ENCODE measurements at regions not wholly inside any gene's neighbourhood (a gene's known extent, or its start where the extent isn't known, plus 50 kb on each side); places are given as distances from the start of the nearest gene placed in this dataset.

- no peak overlapping the region for H3K4me3 ChIP-seq
- no peaks in the 10 kb centered on the region for H3F3A ChIP-seq (ENCODE audit: insufficient read depth, low read depth)
- H3K36me3 ChIP-seq (ENCODE audit: low read depth), result no peaks in the 10 kb centered on the region
- no TSS peak for BruUV-seq (replicated peaks)
- H4K20me1 ChIP-seq (ENCODE audit: insufficient read depth), result no peaks in the 10 kb centered on the region
- no peaks in the 10 kb centered on the region for H3K9me2 ChIP-seq (ENCODE audit: insufficient read depth)
- intact Hi-C loops (cut with micrococcal nuclease; ENCODE audit: unreplicated experiment), result no loop called here
- ChIA-PET POLR2A (ENCODE audit: unreplicated experiment) (no interaction called here), CTCF (no interaction called here)
- no peak overlapping the region for H3K4me2 ChIP-seq
- H3K4me1 ChIP-seq (replicated peaks; ENCODE audit: insufficient read depth), result no peaks in the 10 kb centered on the region
- no peaks in the 10 kb centered on the region for H3K9me3 ChIP-seq (ENCODE audit: insufficient read depth, low read depth)
- TF ChIP-seq CTCF (conservative IDR thresholded peaks at IDR 0.05) (no peak), EZH2 (IDR thresholded peaks at IDR 0.05; ENCODE audit: low read depth) (no peak)
- no peak overlapping the region for H2AFZ ChIP-seq
- H3K79me2 ChIP-seq (ENCODE audit: low read depth), result no peaks in the 10 kb centered on the region
- H3K27me3 ChIP-seq (ENCODE audit: insufficient read depth, low read depth), result peaks cover 21% of the 10 kb centered on the region; the same call in 1 of the 2 replicates
- H3K27ac ChIP-seq, result no peak overlapping the region
- no peak for DNase-seq
These were observed 178.4 kb downstream of the POLR2M start for GRCh38 chr15:57884936-57885335.

GRCh38 chr15:57885435-57885834 lies 178.9 kb downstream of the POLR2M start:
- POLR2A ChIA-PET (ENCODE audit: unreplicated experiment), result no interaction called here
- Histone ChIP-seq H3K36me3 (ENCODE audit: low read depth) (no peaks in the 10 kb centered on the region), H3K4me1 (replicated peaks; ENCODE audit: insufficient read depth) (no peaks in the 10 kb centered on the region), H4K20me1 (ENCODE audit: insufficient read depth) (no peaks in the 10 kb centered on the region), H3K79me2 (ENCODE audit: low read depth) (no peaks in the 10 kb centered on the region), H3F3A (ENCODE audit: insufficient read depth, low read depth) (no peaks in the 10 kb centered on the region), H2AFZ (no peak overlapping the region), H3K27me3 (ENCODE audit: insufficient read depth, low read depth) (peaks cover 21% of the 10 kb centered on the region; the same call in 1 of the 2 replicates), H3K4me2 (no peak overlapping the region), H3K27ac (no peak overlapping the region), H3K9me2 (ENCODE audit: insufficient read depth) (no peaks in the 10 kb centered on the region), H3K9me3 (ENCODE audit: insufficient read depth, low read depth) (no peaks in the 10 kb centered on the region), H3K4me3 (no peak overlapping the region)
- CTCF ChIA-PET, result no interaction called here
- intact Hi-C loops (cut with micrococcal nuclease; ENCODE audit: unreplicated experiment), result no loop called here
- DNase-seq, result no peak
- BruUV-seq (replicated peaks), result no TSS peak
- no peak for TF ChIP-seq EZH2 (IDR thresholded peaks at IDR 0.05; ENCODE audit: low read depth)
- TF ChIP-seq CTCF (conservative IDR thresholded peaks at IDR 0.05), result no peak

GRCh38 chr15:57887825-57888224 lies 177.7 kb downstream of the ALDH1A2 start:
- Histone ChIP-seq H3K4me3 (no peak overlapping the region), H3K4me2 (no peak overlapping the region), H2AFZ (no peak overlapping the region), H3F3A (ENCODE audit: insufficient read depth, low read depth) (no peaks in the 10 kb centered on the region), H3K27me3 (ENCODE audit: insufficient read depth, low read depth) (peaks cover 14% of the 10 kb centered on the region; the same call in 1 of the 2 replicates), H3K27ac (no peak overlapping the region), H3K9me3 (ENCODE audit: insufficient read depth, low read depth) (no peaks in the 10 kb centered on the region), H3K36me3 (ENCODE audit: low read depth) (no peaks in the 10 kb centered on the region), H3K79me2 (ENCODE audit: low read depth) (no peaks in the 10 kb centered on the region), H3K4me1 (replicated peaks; ENCODE audit: insufficient read depth) (no peaks in the 10 kb centered on the region), H3K9me2 (ENCODE audit: insufficient read depth) (no peaks in the 10 kb centered on the region), H4K20me1 (ENCODE audit: insufficient read depth) (no peaks in the 10 kb centered on the region)
- intact Hi-C loops (cut with micrococcal nuclease; ENCODE audit: unreplicated experiment), result no loop called here
- POLR2A ChIA-PET (ENCODE audit: unreplicated experiment), result no interaction called here
- no TSS peak for BruUV-seq (replicated peaks)
- TF ChIP-seq CTCF (conservative IDR thresholded peaks at IDR 0.05) (no peak), EZH2 (IDR thresholded peaks at IDR 0.05; ENCODE audit: low read depth) (no peak)
- DNase-seq, result no peak
- CTCF ChIA-PET, result no interaction called here

Measured in PC-9 (cell line).